Astrocyte (in vitro differentiated cells and primary cell): ENCODE measurements at regions not wholly inside any gene's neighbourhood (a gene's known extent, or its start where the extent isn't known, plus 50 kb on each side); places are given as distances from the start of the nearest gene placed in this dataset.

Source experiments
- EZH2 ChIP-seq: IDR thresholded peaks from 2 replicates; pipeline ENCODE4 v1.6.1; 2012; ENCODE audit warnings: mild to moderate bottlenecking, low read length, inconsistent platforms; ENCODE audit not compliant: insufficient read depth
- TF ChIP-seq, protein P1 (sequence below): IDR thresholded peaks from 2 replicates; pipeline ENCODE4 v1.5.1; 2011; ENCODE audit warnings: low read depth, mild to moderate bottlenecking, inconsistent platforms, low read length, moderate library complexity; ENCODE audit not compliant: insufficient read depth

DNA sequence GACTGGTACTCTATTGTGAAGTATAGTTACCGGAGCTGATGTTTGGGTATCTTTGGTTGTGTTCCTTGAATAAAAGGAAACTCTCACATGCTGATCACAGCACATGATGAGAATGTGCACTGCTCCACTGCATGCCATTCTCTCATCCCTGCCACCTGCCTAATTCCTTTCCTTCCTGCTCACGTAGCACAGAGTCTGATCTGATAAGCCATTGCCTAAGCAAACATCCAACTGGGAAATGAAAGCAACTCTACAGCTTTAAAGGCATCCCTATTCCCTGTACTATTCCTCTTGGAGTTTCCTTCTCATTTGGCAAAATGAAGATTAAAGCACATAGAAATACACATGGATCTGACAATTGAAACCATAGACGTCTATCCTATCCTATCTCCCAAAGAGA, 359.8 kb downstream of the C3orf38 start:
- TF ChIP-seq, protein P1, sequence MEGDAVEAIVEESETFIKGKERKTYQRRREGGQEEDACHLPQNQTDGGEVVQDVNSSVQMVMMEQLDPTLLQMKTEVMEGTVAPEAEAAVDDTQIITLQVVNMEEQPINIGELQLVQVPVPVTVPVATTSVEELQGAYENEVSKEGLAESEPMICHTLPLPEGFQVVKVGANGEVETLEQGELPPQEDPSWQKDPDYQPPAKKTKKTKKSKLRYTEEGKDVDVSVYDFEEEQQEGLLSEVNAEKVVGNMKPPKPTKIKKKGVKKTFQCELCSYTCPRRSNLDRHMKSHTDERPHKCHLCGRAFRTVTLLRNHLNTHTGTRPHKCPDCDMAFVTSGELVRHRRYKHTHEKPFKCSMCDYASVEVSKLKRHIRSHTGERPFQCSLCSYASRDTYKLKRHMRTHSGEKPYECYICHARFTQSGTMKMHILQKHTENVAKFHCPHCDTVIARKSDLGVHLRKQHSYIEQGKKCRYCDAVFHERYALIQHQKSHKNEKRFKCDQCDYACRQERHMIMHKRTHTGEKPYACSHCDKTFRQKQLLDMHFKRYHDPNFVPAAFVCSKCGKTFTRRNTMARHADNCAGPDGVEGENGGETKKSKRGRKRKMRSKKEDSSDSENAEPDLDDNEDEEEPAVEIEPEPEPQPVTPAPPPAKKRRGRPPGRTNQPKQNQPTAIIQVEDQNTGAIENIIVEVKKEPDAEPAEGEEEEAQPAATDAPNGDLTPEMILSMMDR = no peak
- TF ChIP-seq EZH2 = no peak
